Parathyroid adenoma (tissue), 2 donors: ENCODE measurements at regions not wholly inside any gene's neighbourhood (a gene's known extent, or its start where the extent isn't known, plus 50 kb on each side); places are given as distances from the start of the nearest gene placed in this dataset.
A peak's percentile ranks its signal among the peaks of the same experiment; 100 is the strongest.

Source experiments
- H2AFZ ChIP-seq: fragments of 300-600 bp; sonication (generic); one replicate; pipeline ENCODE4 v1.7.0; 2017; ENCODE audit warnings: antibody characterized with exemption, mild to moderate bottlenecking
- H3K27ac ChIP-seq: fragments of 300-600 bp; sonication (generic); one replicate; pipeline ENCODE4 v1.7.0; 2017
- H3K27me3 ChIP-seq: fragments of 300-600 bp; sonication (generic); one replicate; pipeline ENCODE4 v1.7.0; 2017; ENCODE audit warnings: low read length; ENCODE audit not compliant: control insufficient read depth, insufficient read depth
- H3K36me3 ChIP-seq: fragments of 300-600 bp; sonication (generic); one replicate; pipeline ENCODE4 v1.7.0; 2017; ENCODE audit warnings: low read length; ENCODE audit not compliant: control insufficient read depth, insufficient read depth
- H3K4me1 ChIP-seq: fragments of 300-600 bp; sonication (generic); one replicate; pipeline ENCODE4 v1.7.0; 2017; ENCODE audit warnings: control low read depth
- H3K4me2 ChIP-seq: fragments of 300-600 bp; sonication (generic); one replicate; pipeline ENCODE4 v1.7.0; 2017; ENCODE audit warnings: low read length
- H3K4me3 ChIP-seq: fragments of 300-600 bp; sonication (generic); one replicate; pipeline ENCODE4 v1.7.0; 2017; ENCODE audit warnings: low read depth, low read length
- H3K79me2 ChIP-seq: fragments of 300-600 bp; sonication (generic); one replicate; pipeline ENCODE4 v1.7.0; 2017; ENCODE audit warnings: control low read depth
- H3K9ac ChIP-seq: fragments of 300-600 bp; sonication (generic); one replicate; pipeline ENCODE4 v1.7.0; 2017; ENCODE audit warnings: mild to moderate bottlenecking
- H3K9me3 ChIP-seq: fragments of 300-600 bp; sonication (generic); one replicate; pipeline ENCODE4 v1.7.0; 2017; ENCODE audit warnings: low read length; ENCODE audit not compliant: control insufficient read depth
- TF ChIP-seq, protein P1 (sequence below): fragments of 300-600 bp; sonication (generic); IDR thresholded peaks from one replicate; pipeline ENCODE4 v1.7.0; 2017; ENCODE audit warnings: antibody characterized with exemption, mild to moderate bottlenecking
- donor health status: primary hyperparathyroidism.

DNA sequence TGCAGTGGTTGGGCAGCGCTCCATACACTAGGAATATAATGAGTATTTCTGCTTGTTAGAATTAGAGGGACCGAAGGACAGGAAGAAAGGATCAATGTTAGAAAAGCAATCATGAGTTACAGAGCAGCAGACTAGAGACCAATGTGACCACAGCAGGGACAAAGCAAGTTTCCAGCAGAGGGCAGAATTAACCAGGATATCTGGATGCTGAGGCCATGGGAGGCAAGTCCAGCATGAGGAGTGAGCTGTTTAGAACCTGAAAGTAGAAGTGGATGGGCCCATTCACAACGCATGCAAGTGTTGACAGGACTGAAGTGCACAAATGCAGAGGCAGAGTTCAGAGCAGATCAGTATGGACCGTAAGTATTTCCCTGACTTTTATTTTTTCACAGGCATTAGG lies 910.4 kb upstream of the GYPC start:
- Histone ChIP-seq H3K9me3 (no peaks in the 10 kb centered on the region), H3K79me2 (no peaks in the 10 kb centered on the region), H3K4me3 (no peak overlapping the region), H3K27me3 (no peaks in the 10 kb centered on the region), H3K36me3 (no peaks in the 10 kb centered on the region), H2AFZ (no peak overlapping the region), H3K4me1 (no peaks in the 10 kb centered on the region), H3K4me2 (no peak overlapping the region), H3K27ac (no peak overlapping the region), H3K9ac (no peak overlapping the region)
- TF ChIP-seq, protein P1, sequence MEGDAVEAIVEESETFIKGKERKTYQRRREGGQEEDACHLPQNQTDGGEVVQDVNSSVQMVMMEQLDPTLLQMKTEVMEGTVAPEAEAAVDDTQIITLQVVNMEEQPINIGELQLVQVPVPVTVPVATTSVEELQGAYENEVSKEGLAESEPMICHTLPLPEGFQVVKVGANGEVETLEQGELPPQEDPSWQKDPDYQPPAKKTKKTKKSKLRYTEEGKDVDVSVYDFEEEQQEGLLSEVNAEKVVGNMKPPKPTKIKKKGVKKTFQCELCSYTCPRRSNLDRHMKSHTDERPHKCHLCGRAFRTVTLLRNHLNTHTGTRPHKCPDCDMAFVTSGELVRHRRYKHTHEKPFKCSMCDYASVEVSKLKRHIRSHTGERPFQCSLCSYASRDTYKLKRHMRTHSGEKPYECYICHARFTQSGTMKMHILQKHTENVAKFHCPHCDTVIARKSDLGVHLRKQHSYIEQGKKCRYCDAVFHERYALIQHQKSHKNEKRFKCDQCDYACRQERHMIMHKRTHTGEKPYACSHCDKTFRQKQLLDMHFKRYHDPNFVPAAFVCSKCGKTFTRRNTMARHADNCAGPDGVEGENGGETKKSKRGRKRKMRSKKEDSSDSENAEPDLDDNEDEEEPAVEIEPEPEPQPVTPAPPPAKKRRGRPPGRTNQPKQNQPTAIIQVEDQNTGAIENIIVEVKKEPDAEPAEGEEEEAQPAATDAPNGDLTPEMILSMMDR = peak; percentile 46

DNA sequence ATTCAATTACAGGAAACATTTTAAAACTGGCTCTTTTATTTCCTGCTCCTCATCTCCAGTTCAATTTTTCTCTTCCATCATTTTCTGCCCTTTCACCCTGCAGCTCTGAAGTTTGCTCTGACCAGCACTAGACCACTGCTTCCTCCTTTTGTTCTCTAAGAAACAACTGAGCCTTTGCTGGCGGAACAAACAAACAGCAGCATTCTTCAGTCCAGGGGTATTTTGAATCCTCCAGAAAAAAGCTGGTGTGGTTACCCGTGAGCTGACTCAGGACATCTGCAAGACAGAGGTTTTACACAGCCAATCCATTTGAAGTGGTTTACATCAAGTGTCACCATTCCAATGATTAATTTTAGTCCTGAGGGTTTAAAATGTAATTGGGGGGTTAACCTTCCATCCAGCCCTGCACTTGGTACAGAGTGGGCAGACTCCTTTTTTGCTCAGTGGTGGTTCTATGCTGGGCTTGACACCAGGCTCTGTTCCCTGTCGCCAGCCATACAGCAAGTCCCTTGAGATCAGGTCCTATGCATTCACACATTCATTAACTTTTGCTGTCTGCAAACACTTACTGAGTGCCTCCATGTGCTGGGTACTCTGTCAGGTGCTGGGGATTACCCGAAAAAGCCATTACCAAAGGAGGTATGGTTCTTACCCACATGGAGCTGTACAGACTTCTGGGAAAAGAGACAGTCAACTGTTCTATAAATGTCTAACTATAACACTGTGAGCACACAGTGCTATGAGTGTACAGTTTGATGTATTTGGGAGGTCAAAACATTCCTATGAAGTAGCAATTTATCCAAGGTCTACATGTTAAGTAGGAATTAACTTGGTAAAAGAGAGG lies 909.4 kb upstream of the GYPC start:
- no peak overlapping the region for H3K4me2 ChIP-seq
- H2AFZ ChIP-seq = no peak overlapping the region
- H3K4me3 ChIP-seq = no peak overlapping the region
- no peak overlapping the region for H3K27ac ChIP-seq
- H3K9me3 ChIP-seq = no peaks in the 10 kb centered on the region
- H3K36me3 ChIP-seq = no peaks in the 10 kb centered on the region
- H3K9ac ChIP-seq = no peak overlapping the region
- H3K79me2 ChIP-seq = no peaks in the 10 kb centered on the region
- TF ChIP-seq, protein P1 = no peak
- H3K4me1 ChIP-seq = no peaks in the 10 kb centered on the region
- H3K27me3 ChIP-seq = no peaks in the 10 kb centered on the region

DNA sequence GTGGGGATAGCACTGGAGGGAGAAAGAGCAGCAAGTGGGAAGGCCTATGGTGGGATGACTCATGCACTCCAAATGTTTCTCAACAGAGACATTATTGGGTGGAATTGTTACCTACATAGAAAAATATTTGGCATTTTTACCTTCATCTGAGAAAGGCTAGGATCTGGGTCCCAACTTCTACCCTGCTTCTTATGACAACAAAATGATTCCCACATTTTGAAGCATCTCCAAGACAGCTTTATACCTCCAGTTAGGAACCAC lies 908.9 kb upstream of the GYPC start:
- Histone ChIP-seq H3K9ac (no peak overlapping the region), H3K4me3 (no peak overlapping the region), H3K27ac (no peak overlapping the region), H3K9me3 (no peaks in the 10 kb centered on the region), H2AFZ (no peak overlapping the region), H3K79me2 (no peaks in the 10 kb centered on the region), H3K4me1 (no peaks in the 10 kb centered on the region), H3K36me3 (no peaks in the 10 kb centered on the region), H3K4me2 (no peak overlapping the region), H3K27me3 (no peaks in the 10 kb centered on the region)
- TF ChIP-seq, protein P1 = no peak

DNA sequence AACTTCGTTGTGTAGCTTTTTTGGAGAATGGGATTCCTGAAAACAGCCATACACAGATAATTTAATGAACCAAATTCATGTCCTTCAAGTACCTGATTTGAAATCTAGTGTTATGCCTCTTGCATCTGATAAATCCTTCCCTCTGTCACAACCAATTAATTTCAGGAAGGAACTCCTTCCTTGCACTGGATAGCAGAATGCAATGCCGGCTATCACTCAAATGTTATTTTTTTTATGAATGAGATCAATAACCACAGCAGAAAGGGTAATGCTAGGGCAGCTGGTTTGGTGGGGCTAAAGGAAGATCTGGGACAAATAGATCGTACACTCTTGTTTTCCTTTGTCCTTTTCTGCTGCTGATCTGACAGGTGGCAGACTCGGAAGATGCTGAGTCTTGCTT lies 899.5 kb upstream of the GYPC start:
- TF ChIP-seq, protein P1 = no peak
- Histone ChIP-seq H3K36me3 (no peaks in the 10 kb centered on the region), H3K27me3 (no peaks in the 10 kb centered on the region), H3K79me2 (no peaks in the 10 kb centered on the region), H3K9me3 (no peaks in the 10 kb centered on the region), H3K4me2 (no peak overlapping the region), H3K4me3 (no peak overlapping the region), H3K9ac (no peak overlapping the region), H3K4me1 (no peaks in the 10 kb centered on the region), H3K27ac (no peak overlapping the region), H2AFZ (no peak overlapping the region)

DNA sequence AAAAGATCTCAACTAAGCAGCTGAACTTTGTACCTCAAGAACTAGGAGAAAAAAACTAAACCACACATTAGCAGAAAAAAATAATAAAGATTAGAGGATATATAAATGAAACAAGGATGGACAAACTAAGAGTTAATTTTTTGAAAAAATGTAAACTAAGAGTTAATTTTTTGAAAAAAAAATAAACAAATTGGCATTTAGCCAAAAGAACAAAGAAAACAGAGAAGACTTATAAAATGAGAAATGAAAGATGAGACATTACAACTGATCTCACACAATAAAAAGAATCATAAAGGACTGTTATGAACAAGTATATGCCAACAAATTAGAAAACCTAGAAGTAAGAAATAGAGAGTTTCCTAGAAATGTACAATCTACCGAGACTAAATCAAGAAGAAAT lies 859.2 kb upstream of the GYPC start:
- no peaks in the 10 kb centered on the region for H3K9me3 ChIP-seq
- TF ChIP-seq, protein P1 = no peak

More for the DNA sequence above, 859.2 kb upstream of the GYPC start:
- Histone ChIP-seq H3K36me3 (no peaks in the 10 kb centered on the region), H3K4me3 (no peak overlapping the region), H3K4me2 (no peak overlapping the region), H3K9ac (no peak overlapping the region), H3K79me2 (no peaks in the 10 kb centered on the region), H2AFZ (no peak overlapping the region), H3K27ac (no peak overlapping the region), H3K4me1 (no peaks in the 10 kb centered on the region), H3K27me3 (no peaks in the 10 kb centered on the region)
